T-helper 17 cell (primary cell): ENCODE measurements at regions not wholly inside any gene's neighbourhood (a gene's known extent, or its start where the extent isn't known, plus 50 kb on each side); places are given as distances from the start of the nearest gene placed in this dataset.

Source experiments
- ATAC-seq: fragments of 150-1000 bp; cut with Tn5 transposase; 2 replicates; pipeline ENCODE4 v1.10.0; 2021; ENCODE audit warnings: mild to moderate bottlenecking, moderate library complexity
- DNase-seq, 3 donors: peaks; one replicate each; pipeline versions ENCODE4 v3.0.0 to v3.0.0-alpha.2; 2020 to 2021
- H3K9me3 ChIP-seq: one replicate; pipeline ENCODE4 v1.7.0; 2013; ENCODE audit warnings: low read length, mild to moderate bottlenecking; ENCODE audit not compliant: control insufficient read depth, poor library complexity, severe bottlenecking
- H3K27ac Mint-ChIP-seq: one replicate; pipeline ENCODE4 v1.8.0; 2022; ENCODE audit warnings: mild to moderate bottlenecking, moderate library complexity, mixed read lengths
- H3K27me3 Mint-ChIP-seq: one replicate; pipeline ENCODE4 v1.8.0; 2022; ENCODE audit warnings: mixed read lengths
- H3K36me3 Mint-ChIP-seq: one replicate; pipeline ENCODE4 v1.8.0; 2022; ENCODE audit warnings: low read depth, mixed read lengths
- H3K4me1 Mint-ChIP-seq: one replicate; pipeline ENCODE4 v1.8.0; 2022; ENCODE audit warnings: mild to moderate bottlenecking, mixed read lengths
- H3K4me3 Mint-ChIP-seq: one replicate; pipeline ENCODE4 v1.8.0; 2022; ENCODE audit warnings: mild to moderate bottlenecking, moderate library complexity, mixed read lengths

GRCh38 chr14:43184540-43184939 lies 1322.5 kb downstream of the FSCB start:
- no peaks in the 10 kb centered on the region for H3K9me3 ChIP-seq
- no peaks in the 10 kb centered on the region for H3K4me1 Mint-ChIP-seq
- H3K4me3 Mint-ChIP-seq, result no peak overlapping the region
- H3K36me3 Mint-ChIP-seq, result no peaks in the 10 kb centered on the region
- H3K27ac Mint-ChIP-seq, result no peak overlapping the region
- no peak for DNase-seq
- H3K27me3 Mint-ChIP-seq, result no peaks in the 10 kb centered on the region
- ATAC-seq, result no peak

- DNase-seq (no peak), ATAC-seq (no peak)
- no peak overlapping the region for H3K4me3 Mint-ChIP-seq
- no peak overlapping the region for H3K27ac Mint-ChIP-seq
- no peaks in the 10 kb centered on the region for H3K27me3 Mint-ChIP-seq
- no peaks in the 10 kb centered on the region for H3K9me3 ChIP-seq
- no peaks in the 10 kb centered on the region for H3K36me3 Mint-ChIP-seq
- H3K4me1 Mint-ChIP-seq, result no peaks in the 10 kb centered on the region
These were observed 1323.2 kb downstream of the FSCB start for GRCh38 chr14:43183916-43184315.

GRCh38 chr14:43175896-43176295 lies 1331.2 kb downstream of the FSCB start:
- H3K27me3 Mint-ChIP-seq, result no peaks in the 10 kb centered on the region
- H3K4me3 Mint-ChIP-seq, result no peak overlapping the region
- ATAC-seq (no peak), DNase-seq (no peak)
- no peaks in the 10 kb centered on the region for H3K4me1 Mint-ChIP-seq
- no peaks in the 10 kb centered on the region for H3K9me3 ChIP-seq
- H3K27ac Mint-ChIP-seq, result no peak overlapping the region
- H3K36me3 Mint-ChIP-seq, result no peaks in the 10 kb centered on the region

- no peak overlapping the region for H3K27ac Mint-ChIP-seq
- no peaks in the 10 kb centered on the region for H3K4me1 Mint-ChIP-seq
- DNase-seq, result no peak
- no peak for ATAC-seq
- no peak overlapping the region for H3K4me3 Mint-ChIP-seq
- H3K9me3 ChIP-seq, result no peaks in the 10 kb centered on the region
- H3K27me3 Mint-ChIP-seq, result no peaks in the 10 kb centered on the region
- no peaks in the 10 kb centered on the region for H3K36me3 Mint-ChIP-seq
These were observed 1334.1 kb downstream of the FSCB start for GRCh38 chr14:43172899-43173548.

- Mint-ChIP-seq H3K27me3 (no peaks in the 10 kb centered on the region), H3K36me3 (no peaks in the 10 kb centered on the region), H3K27ac (no peak overlapping the region), H3K4me1 (no peaks in the 10 kb centered on the region), H3K4me3 (no peak overlapping the region)
- no peak for ATAC-seq
- no peaks in the 10 kb centered on the region for H3K9me3 ChIP-seq
- DNase-seq, result no peak
These were observed 1337.4 kb downstream of the FSCB start for GRCh38 chr14:43169722-43170121.

GRCh38 chr14:43168371-43168925 lies 1338.6 kb downstream of the FSCB start:
- H3K27me3 Mint-ChIP-seq, result no peaks in the 10 kb centered on the region
- no peaks in the 10 kb centered on the region for H3K9me3 ChIP-seq
- no peaks in the 10 kb centered on the region for H3K36me3 Mint-ChIP-seq
- no peak overlapping the region for H3K27ac Mint-ChIP-seq
- no peak for DNase-seq
- no peak for ATAC-seq
- H3K4me1 Mint-ChIP-seq, result no peaks in the 10 kb centered on the region
- H3K4me3 Mint-ChIP-seq, result no peak overlapping the region

GRCh38 chr14:43166163-43166562 lies 1340.9 kb downstream of the FSCB start:
- Mint-ChIP-seq H3K4me1 (no peaks in the 10 kb centered on the region), H3K4me3 (no peak overlapping the region), H3K27me3 (no peaks in the 10 kb centered on the region), H3K36me3 (no peaks in the 10 kb centered on the region), H3K27ac (no peak overlapping the region)
- H3K9me3 ChIP-seq, result no peaks in the 10 kb centered on the region
- ATAC-seq, result no peak
- no peak for DNase-seq

GRCh38 chr14:43165651-43166050 lies 1341.4 kb downstream of the FSCB start:
- Mint-ChIP-seq H3K4me3 (no peak overlapping the region), H3K4me1 (no peaks in the 10 kb centered on the region), H3K27me3 (no peaks in the 10 kb centered on the region), H3K27ac (no peak overlapping the region), H3K36me3 (no peaks in the 10 kb centered on the region)
- H3K9me3 ChIP-seq, result no peaks in the 10 kb centered on the region
- no peak for DNase-seq
- no peak for ATAC-seq

GRCh38 chr14:43161477-43161876 lies 1345.6 kb downstream of the FSCB start:
- H3K27me3 Mint-ChIP-seq, result no peaks in the 10 kb centered on the region
- no peaks in the 10 kb centered on the region for H3K4me1 Mint-ChIP-seq
- no peak overlapping the region for H3K4me3 Mint-ChIP-seq
- H3K9me3 ChIP-seq, result no peaks in the 10 kb centered on the region
- ATAC-seq (no peak), DNase-seq (no peak)
- no peak overlapping the region for H3K27ac Mint-ChIP-seq
- H3K36me3 Mint-ChIP-seq, result no peaks in the 10 kb centered on the region

- no peak overlapping the region for H3K4me3 Mint-ChIP-seq
- ATAC-seq (no peak), DNase-seq (no peak)
- H3K27me3 Mint-ChIP-seq, result no peaks in the 10 kb centered on the region
- H3K4me1 Mint-ChIP-seq, result no peaks in the 10 kb centered on the region
- no peak overlapping the region for H3K27ac Mint-ChIP-seq
- no peaks in the 10 kb centered on the region for H3K36me3 Mint-ChIP-seq
- no peaks in the 10 kb centered on the region for H3K9me3 ChIP-seq
These were observed 1349.4 kb downstream of the FSCB start for GRCh38 chr14:43157661-43158060.

- Mint-ChIP-seq H3K4me1 (no peaks in the 10 kb centered on the region), H3K27me3 (no peaks in the 10 kb centered on the region), H3K36me3 (no peaks in the 10 kb centered on the region), H3K27ac (no peak overlapping the region), H3K4me3 (no peak overlapping the region)
- ATAC-seq (no peak), DNase-seq (no peak)
- H3K9me3 ChIP-seq, result no peaks in the 10 kb centered on the region
These were observed 1351.2 kb downstream of the FSCB start for GRCh38 chr14:43155924-43156323.

- H3K27ac Mint-ChIP-seq, result no peak overlapping the region
- DNase-seq, result no peak
- no peak overlapping the region for H3K4me3 Mint-ChIP-seq
- no peaks in the 10 kb centered on the region for H3K27me3 Mint-ChIP-seq
- no peaks in the 10 kb centered on the region for H3K4me1 Mint-ChIP-seq
- no peaks in the 10 kb centered on the region for H3K36me3 Mint-ChIP-seq
- H3K9me3 ChIP-seq, result no peaks in the 10 kb centered on the region
- no peak for ATAC-seq
These were observed 1351.8 kb downstream of the FSCB start for GRCh38 chr14:43155258-43155657.

- no peak for ATAC-seq
- DNase-seq, result no peak
- Mint-ChIP-seq H3K27ac (no peak overlapping the region), H3K36me3 (no peaks in the 10 kb centered on the region), H3K4me1 (no peaks in the 10 kb centered on the region), H3K4me3 (no peak overlapping the region), H3K27me3 (no peaks in the 10 kb centered on the region)
- no peaks in the 10 kb centered on the region for H3K9me3 ChIP-seq
These were observed 1359.6 kb downstream of the FSCB start for GRCh38 chr14:43147485-43147884.

- no peaks in the 10 kb centered on the region for H3K9me3 ChIP-seq
- no peak for ATAC-seq
- H3K27me3 Mint-ChIP-seq, result no peaks in the 10 kb centered on the region
- no peak for DNase-seq
- H3K4me1 Mint-ChIP-seq, result no peaks in the 10 kb centered on the region
- no peak overlapping the region for H3K27ac Mint-ChIP-seq
- no peak overlapping the region for H3K4me3 Mint-ChIP-seq
- no peaks in the 10 kb centered on the region for H3K36me3 Mint-ChIP-seq
These were observed 1361.7 kb downstream of the FSCB start for GRCh38 chr14:43145361-43145760.
